22Rv1 (cell line): ENCODE measurements at regions not wholly inside any gene's neighbourhood (a gene's known extent, or its start where the extent isn't known, plus 50 kb on each side); places are given as distances from the start of the nearest gene placed in this dataset.
"Not testable (repeated sequence)": the region's sequence is repeated elsewhere in the genome, so short reads cannot be mapped to it uniquely, and the experiment has no call there.

Experiments used
- ZFX ChIP-seq: fragments of 450-650 bp; IDR thresholded peaks from 2 replicates; pipeline ENCODE4 v1.6.1; 2017; ENCODE audit warnings: antibody characterized with exemption, borderline replicate concordance
- TF ChIP-seq, protein P1 (sequence below): fragments of 450-650 bp; IDR thresholded peaks from 2 replicates; pipeline ENCODE4 v1.5.1; 2017; ENCODE audit warnings: mild to moderate bottlenecking

- TF ChIP-seq, protein P1, sequence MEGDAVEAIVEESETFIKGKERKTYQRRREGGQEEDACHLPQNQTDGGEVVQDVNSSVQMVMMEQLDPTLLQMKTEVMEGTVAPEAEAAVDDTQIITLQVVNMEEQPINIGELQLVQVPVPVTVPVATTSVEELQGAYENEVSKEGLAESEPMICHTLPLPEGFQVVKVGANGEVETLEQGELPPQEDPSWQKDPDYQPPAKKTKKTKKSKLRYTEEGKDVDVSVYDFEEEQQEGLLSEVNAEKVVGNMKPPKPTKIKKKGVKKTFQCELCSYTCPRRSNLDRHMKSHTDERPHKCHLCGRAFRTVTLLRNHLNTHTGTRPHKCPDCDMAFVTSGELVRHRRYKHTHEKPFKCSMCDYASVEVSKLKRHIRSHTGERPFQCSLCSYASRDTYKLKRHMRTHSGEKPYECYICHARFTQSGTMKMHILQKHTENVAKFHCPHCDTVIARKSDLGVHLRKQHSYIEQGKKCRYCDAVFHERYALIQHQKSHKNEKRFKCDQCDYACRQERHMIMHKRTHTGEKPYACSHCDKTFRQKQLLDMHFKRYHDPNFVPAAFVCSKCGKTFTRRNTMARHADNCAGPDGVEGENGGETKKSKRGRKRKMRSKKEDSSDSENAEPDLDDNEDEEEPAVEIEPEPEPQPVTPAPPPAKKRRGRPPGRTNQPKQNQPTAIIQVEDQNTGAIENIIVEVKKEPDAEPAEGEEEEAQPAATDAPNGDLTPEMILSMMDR, result not testable (repeated sequence)
- not testable (repeated sequence) for TF ChIP-seq ZFX
Measured at GRCh38 chr17:18546514-18547398, 70.2 kb downstream of the LGALS9C start.
